Hepatocyte (in vitro differentiated cells): ENCODE measurements at regions not wholly inside any gene's neighbourhood (a gene's known extent, or its start where the extent isn't known, plus 50 kb on each side); places are given as distances from the start of the nearest gene placed in this dataset.

ENCODE experiments used
- EZH2 ChIP-seq: fragments of 200-600 bp; sonication (generic); IDR thresholded peaks from 2 replicates; pipeline ENCODE4 v1.6.1; 2016; ENCODE audit warnings: antibody characterized with exemption, mild to moderate bottlenecking, borderline replicate concordance
- TF ChIP-seq, protein P1 (sequence below): fragments of 200-600 bp; sonication (generic); IDR thresholded peaks from 2 replicates; pipeline ENCODE4 v1.5.1; 2016; ENCODE audit warnings: antibody characterized with exemption, mild to moderate bottlenecking; ENCODE audit not compliant: poor library complexity

DNA sequence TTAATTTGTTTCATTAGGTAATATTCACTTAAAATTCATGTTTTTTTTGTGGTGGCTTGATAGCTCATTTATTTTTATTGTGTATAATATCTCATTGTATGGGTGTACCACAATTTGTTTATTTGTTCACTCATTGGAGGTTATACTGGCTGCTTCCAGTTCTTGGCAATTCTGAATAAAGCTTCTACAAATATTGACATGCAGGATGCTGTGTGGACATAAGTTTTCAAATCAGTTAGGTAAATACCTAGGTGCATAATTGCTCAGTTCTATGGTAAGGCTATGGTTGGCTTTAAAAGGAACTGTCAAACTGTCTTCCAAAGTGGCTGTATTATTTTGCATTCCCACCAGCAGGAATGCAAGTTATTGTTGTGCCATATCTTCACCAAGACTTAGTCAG lies 504.5 kb upstream of the GALNTL6 start:
- TF ChIP-seq, protein P1, sequence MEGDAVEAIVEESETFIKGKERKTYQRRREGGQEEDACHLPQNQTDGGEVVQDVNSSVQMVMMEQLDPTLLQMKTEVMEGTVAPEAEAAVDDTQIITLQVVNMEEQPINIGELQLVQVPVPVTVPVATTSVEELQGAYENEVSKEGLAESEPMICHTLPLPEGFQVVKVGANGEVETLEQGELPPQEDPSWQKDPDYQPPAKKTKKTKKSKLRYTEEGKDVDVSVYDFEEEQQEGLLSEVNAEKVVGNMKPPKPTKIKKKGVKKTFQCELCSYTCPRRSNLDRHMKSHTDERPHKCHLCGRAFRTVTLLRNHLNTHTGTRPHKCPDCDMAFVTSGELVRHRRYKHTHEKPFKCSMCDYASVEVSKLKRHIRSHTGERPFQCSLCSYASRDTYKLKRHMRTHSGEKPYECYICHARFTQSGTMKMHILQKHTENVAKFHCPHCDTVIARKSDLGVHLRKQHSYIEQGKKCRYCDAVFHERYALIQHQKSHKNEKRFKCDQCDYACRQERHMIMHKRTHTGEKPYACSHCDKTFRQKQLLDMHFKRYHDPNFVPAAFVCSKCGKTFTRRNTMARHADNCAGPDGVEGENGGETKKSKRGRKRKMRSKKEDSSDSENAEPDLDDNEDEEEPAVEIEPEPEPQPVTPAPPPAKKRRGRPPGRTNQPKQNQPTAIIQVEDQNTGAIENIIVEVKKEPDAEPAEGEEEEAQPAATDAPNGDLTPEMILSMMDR, result no peak
- TF ChIP-seq EZH2, result no peak
